ENCODE measurements at regions not wholly inside any gene's neighbourhood (a gene's known extent, or its start where the extent isn't known, plus 50 kb on each side); places are given as distances from the start of the nearest gene placed in this dataset.

DNA sequence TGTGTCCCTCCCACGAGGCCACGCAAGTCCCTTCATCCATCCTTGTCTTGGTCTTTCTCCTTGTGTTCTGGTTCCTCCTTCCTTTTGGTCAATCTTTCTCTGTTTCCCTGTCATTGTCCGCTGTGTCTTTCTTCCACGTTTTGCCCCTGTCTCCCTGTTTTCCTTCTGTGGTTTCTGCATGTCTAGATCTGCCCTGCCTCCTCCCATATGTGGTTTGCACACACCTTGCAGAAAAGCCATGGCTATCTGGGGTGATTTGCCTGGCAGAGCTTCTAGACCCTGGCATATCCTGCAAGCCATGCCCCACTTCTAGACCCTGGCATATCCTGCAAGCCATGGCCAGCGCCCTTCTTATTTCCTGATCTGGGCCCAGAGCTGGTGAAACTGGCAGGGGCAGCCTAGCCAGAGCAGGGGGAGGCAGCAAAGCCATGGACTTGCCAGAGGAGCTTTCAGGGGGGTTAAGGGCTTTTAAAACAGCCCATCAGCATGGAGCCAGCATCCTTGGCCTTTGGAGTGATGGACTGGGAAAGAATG lies 131.6 kb upstream of the NECTIN1 start:
- TF ChIP-seq CTCF (IDR thresholded peaks at IDR 0.05; ENCODE audit: insufficient read depth, low read depth, low read length, missing control alignments) = no peak
- no peak for DNase-seq (ENCODE audit: low read depth)
- no peak overlapping the region for H3K4me3 ChIP-seq (ENCODE audit: low read depth, low read length)

DNA sequence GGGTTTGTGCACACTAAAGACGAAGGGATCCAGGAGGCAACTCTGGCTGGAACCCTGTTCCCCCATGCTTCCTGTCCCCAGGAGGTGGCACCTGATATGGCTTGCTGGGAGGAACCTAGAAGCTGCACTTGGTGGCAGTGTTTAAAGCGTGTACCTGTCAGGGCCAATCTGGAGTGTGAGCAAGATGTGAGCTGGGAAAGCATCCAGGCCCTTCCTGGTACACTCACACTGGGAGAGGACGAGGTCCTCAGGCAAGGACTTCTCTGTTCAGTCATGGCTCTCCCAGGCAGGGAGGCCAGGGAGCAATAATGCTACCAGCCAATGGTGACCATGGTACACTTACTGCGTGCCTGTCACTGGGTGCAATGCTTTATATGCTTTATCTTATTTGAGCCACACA lies 130.7 kb upstream of the NECTIN1 start:
- no peak overlapping the region for H3K4me3 ChIP-seq (ENCODE audit: low read depth, low read length)
- no peak for TF ChIP-seq CTCF (IDR thresholded peaks at IDR 0.05; ENCODE audit: insufficient read depth, low read depth, low read length, missing control alignments)
- no peak for DNase-seq (ENCODE audit: low read depth)

DNA sequence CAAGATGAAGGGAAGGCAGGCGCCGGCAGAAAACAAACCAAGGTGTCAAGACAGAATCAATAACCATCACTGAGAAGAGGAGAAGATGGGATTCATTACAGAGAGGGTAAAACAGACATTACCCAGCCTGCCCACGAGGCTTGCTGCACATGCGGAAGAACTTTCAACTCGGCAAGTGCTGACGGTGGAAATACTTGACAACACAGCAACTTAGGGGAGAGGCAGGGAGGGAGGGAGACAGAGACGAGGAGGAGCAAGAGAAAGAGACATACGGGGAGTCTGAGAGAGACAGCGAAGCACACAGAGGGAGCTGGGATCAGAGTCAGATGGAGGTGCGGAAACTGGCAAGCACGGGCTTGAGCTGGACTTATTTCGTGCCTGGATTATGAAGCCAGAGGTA lies 129.3 kb upstream of the NECTIN1 start:
- no peak for DNase-seq (ENCODE audit: low read depth)
- no peak for TF ChIP-seq CTCF (IDR thresholded peaks at IDR 0.05; ENCODE audit: insufficient read depth, low read depth, low read length, missing control alignments)
- H3K4me3 ChIP-seq (ENCODE audit: low read depth, low read length) = no peak overlapping the region

DNA sequence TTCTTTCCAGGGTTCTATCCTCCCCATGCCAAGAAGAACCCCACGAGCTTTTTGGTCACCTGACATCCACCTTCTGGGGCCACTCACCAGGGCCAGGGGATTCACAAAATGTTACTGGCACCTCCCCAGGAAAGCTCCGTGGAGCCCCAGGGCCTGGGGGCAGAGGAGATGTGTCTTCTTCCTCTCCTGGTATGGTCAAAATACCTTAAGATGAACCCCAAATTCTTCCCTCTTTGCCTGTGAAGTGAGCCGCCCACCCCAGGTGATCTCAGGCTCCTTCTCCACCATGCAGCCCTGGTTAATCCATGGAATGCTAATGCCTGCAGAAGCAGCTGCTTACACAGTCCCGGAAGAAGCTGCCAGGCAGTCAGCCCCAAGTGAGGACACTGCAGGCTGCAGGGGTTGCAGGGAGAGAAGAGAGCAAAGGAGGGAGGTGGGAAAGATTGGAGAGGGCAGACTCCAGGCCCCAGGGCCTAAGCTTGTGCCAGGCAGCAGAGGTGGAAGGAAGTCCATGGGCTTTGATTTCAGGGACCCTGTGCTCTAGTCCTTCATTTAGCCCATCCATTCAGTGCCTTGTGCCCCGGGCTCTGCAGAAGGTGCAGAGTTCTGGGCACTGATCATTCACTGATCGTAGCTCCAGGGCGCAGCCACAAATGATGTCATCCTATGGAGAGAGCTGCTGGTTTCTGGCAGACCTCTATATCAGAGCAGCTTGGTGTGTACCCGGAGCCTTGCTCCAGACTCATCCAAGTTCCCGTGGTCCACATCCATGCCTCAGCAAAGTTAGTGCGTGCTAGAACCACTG lies 127.9 kb upstream of the NECTIN1 start:
- DNase-seq (ENCODE audit: low read depth) = no peak
- H3K4me3 ChIP-seq (ENCODE audit: low read depth, low read length) = no peak overlapping the region
- TF ChIP-seq CTCF (IDR thresholded peaks at IDR 0.05; ENCODE audit: insufficient read depth, low read depth, low read length, missing control alignments) = no peak

DNA sequence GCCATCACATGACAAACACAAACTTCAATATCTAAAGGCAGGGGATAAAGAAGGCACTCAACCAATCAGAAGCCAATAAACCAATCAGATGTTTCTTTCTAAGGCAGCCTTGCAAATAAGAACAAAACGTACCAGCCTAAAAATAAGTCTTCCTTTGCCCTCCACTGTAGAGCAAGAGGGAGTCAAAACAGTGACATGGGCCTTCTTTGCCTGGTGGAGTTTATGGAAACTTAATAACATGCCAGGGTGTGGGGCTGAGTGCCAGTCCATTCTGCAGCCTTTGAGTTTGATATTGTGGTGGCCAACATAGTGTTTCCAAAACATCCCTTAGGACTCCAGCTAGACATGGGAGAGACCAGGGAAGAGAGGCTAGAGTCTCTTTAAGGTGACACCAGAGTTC lies 126.1 kb upstream of the NECTIN1 start:
- H3K4me3 ChIP-seq (ENCODE audit: low read depth, low read length) = no peak overlapping the region
- no peak for DNase-seq (ENCODE audit: low read depth)
- TF ChIP-seq CTCF (IDR thresholded peaks at IDR 0.05; ENCODE audit: insufficient read depth, low read depth, low read length, missing control alignments) = no peak

- no peak overlapping the region for H3K4me3 ChIP-seq (ENCODE audit: low read depth, low read length)
- peak; percentile 16 for DNase-seq (ENCODE audit: low read depth)
- TF ChIP-seq CTCF (IDR thresholded peaks at IDR 0.05; ENCODE audit: insufficient read depth, low read depth, low read length, missing control alignments) = no peak
Measured at GRCh38 chr11:119854521-119854920, 125.5 kb upstream of the NECTIN1 start.

Measured in GM12865 (cell line).